Osteocyte (in vitro differentiated cells): ENCODE measurements at regions not wholly inside any gene's neighbourhood (a gene's known extent, or its start where the extent isn't known, plus 50 kb on each side); places are given as distances from the start of the nearest gene placed in this dataset.

Source experiments
- DNase-seq: peaks from one replicate; pipeline ENCODE4 v3.0.0; 2021; ENCODE audit warnings: mixed read lengths; ENCODE audit not compliant: unreplicated experiment; ENCODE audit errors: extremely low spot score
- H3K27ac Mint-ChIP-seq: one replicate; pipeline ENCODE4 v1.8.0; 2021; ENCODE audit warnings: mild to moderate bottlenecking, mixed read lengths; ENCODE audit not compliant: unreplicated experiment
- H3K27me3 Mint-ChIP-seq: one replicate; pipeline ENCODE4 v1.8.0; 2021; ENCODE audit warnings: mixed read lengths; ENCODE audit not compliant: unreplicated experiment
- H3K36me3 Mint-ChIP-seq: one replicate; pipeline ENCODE4 v1.8.0; 2021; ENCODE audit warnings: mixed read lengths; ENCODE audit not compliant: unreplicated experiment
- H3K4me1 Mint-ChIP-seq: one replicate; pipeline ENCODE4 v1.8.0; 2021; ENCODE audit warnings: mixed read lengths; ENCODE audit not compliant: unreplicated experiment
- H3K4me3 Mint-ChIP-seq: one replicate; pipeline ENCODE4 v1.8.0; 2021; ENCODE audit warnings: mild to moderate bottlenecking, moderate library complexity, mixed read lengths; ENCODE audit not compliant: unreplicated experiment
- H3K9me3 Mint-ChIP-seq: one replicate; pipeline ENCODE4 v1.8.0; 2021; ENCODE audit warnings: mixed read lengths; ENCODE audit not compliant: unreplicated experiment
- CTCF ChIP-seq: fragments of 200-600 bp; sonication (generic); IDR thresholded peaks from 2 replicates; pipeline ENCODE4 v1.5.0; 2021; ENCODE audit warnings: antibody characterized with exemption, mild to moderate bottlenecking, moderate library complexity

GRCh38 chr18:54069729-54070128, 154.7 kb downstream of the MBD2 start:
- peaks cover 17% of the 10 kb centered on the region for H3K27me3 Mint-ChIP-seq
- DNase-seq: no peak

GRCh38 chr18:54060343-54061005, 164.0 kb downstream of the MBD2 start:
- H3K27ac Mint-ChIP-seq: no peak overlapping the region
- H3K4me3 Mint-ChIP-seq: no peak overlapping the region
- no peak for DNase-seq
- H3K4me1 Mint-ChIP-seq: no peaks in the 10 kb centered on the region
- H3K27me3 Mint-ChIP-seq: peaks cover 3% of the 10 kb centered on the region
- no peaks in the 10 kb centered on the region for H3K36me3 Mint-ChIP-seq
- no peaks in the 10 kb centered on the region for H3K9me3 Mint-ChIP-seq
- no peak for TF ChIP-seq CTCF

More at GRCh38 chr18:54069729-54070128, 154.7 kb downstream of the MBD2 start:
- Mint-ChIP-seq H3K36me3 (no peaks in the 10 kb centered on the region), H3K27ac (no peak overlapping the region), H3K4me1 (no peaks in the 10 kb centered on the region), H3K4me3 (no peak overlapping the region), H3K9me3 (no peaks in the 10 kb centered on the region)
- TF ChIP-seq CTCF: no peak

GRCh38 chr18:54052732-54053429, 171.6 kb downstream of the MBD2 start:
- Mint-ChIP-seq H3K27me3 (no peaks in the 10 kb centered on the region), H3K4me3 (no peak overlapping the region), H3K9me3 (no peaks in the 10 kb centered on the region), H3K36me3 (no peaks in the 10 kb centered on the region), H3K27ac (no peak overlapping the region), H3K4me1 (no peaks in the 10 kb centered on the region)
- no peak for DNase-seq
- TF ChIP-seq CTCF: no peak

- H3K27me3 Mint-ChIP-seq: no peaks in the 10 kb centered on the region
- no peak for TF ChIP-seq CTCF
- DNase-seq: no peak
- H3K4me3 Mint-ChIP-seq: no peak overlapping the region
- H3K27ac Mint-ChIP-seq: no peak overlapping the region
- H3K4me1 Mint-ChIP-seq: no peaks in the 10 kb centered on the region
- no peaks in the 10 kb centered on the region for H3K36me3 Mint-ChIP-seq
- H3K9me3 Mint-ChIP-seq: no peaks in the 10 kb centered on the region
Measured at GRCh38 chr18:54052259-54052658, 172.2 kb downstream of the MBD2 start.

GRCh38 chr18:54043484-54044251, 180.8 kb downstream of the MBD2 start:
- H3K27me3 Mint-ChIP-seq: peaks cover 21% of the 10 kb centered on the region
- DNase-seq: no peak
- no peak overlapping the region for H3K27ac Mint-ChIP-seq
- no peak overlapping the region for H3K4me3 Mint-ChIP-seq
- H3K9me3 Mint-ChIP-seq: no peaks in the 10 kb centered on the region
- no peak for TF ChIP-seq CTCF
- no peaks in the 10 kb centered on the region for H3K36me3 Mint-ChIP-seq
- no peaks in the 10 kb centered on the region for H3K4me1 Mint-ChIP-seq
